OCI-LY7 (cell line): ENCODE measurements at regions not wholly inside any gene's neighbourhood (a gene's known extent, or its start where the extent isn't known, plus 50 kb on each side); places are given as distances from the start of the nearest gene placed in this dataset.

Experiments
- CTCF ChIP-seq: fragments of 200-600 bp; sonication (generic); conservative IDR thresholded peaks from 2 replicates; pipeline ENCODE4 v1.5.1; 2014; ENCODE audit warnings: mild to moderate bottlenecking, antibody characterized with exemption, low read length, moderate library complexity, mixed read lengths
- EZH2phosphoT487 ChIP-seq: fragments of 200-600 bp; sonication (generic); IDR thresholded peaks from 2 replicates; pipeline ENCODE4 v1.6.1; 2018; ENCODE audit warnings: low read depth, borderline replicate concordance, mild to moderate bottlenecking, mixed run types, antibody characterized with exemption, low read length, moderate library complexity, mixed read lengths

- no peak for TF ChIP-seq CTCF
- no peak for TF ChIP-seq EZH2phosphoT487
Measured at GRCh38 chr14:86221000-86221399, 691.1 kb downstream of the FLRT2 start.
